ENCODE measurements at regions not wholly inside any gene's neighbourhood (a gene's known extent, or its start where the extent isn't known, plus 50 kb on each side); places are given as distances from the start of the nearest gene placed in this dataset.

DNA sequence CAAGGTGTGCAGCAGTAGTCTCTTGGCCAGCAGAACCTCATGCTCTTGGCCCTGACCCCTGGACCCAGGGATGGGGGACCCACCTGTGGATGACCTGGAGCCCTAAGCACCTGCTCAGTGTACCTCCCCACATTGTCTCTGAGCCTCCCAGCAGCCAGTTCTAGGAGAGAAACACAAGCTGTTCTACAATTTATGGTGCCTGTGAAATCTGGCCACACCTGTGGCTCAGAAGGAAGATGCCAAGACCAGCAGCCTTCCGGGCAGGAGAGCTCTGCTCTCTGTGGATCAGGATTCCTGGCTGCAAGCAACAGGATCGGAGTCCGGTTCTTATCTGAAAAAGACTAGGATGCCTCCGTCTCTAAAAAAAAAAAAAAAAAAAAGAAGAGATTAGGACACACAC, 103.6 kb upstream of the ANO1 start:
- DNase-seq (ENCODE audit: low spot score): no peak

DNA sequence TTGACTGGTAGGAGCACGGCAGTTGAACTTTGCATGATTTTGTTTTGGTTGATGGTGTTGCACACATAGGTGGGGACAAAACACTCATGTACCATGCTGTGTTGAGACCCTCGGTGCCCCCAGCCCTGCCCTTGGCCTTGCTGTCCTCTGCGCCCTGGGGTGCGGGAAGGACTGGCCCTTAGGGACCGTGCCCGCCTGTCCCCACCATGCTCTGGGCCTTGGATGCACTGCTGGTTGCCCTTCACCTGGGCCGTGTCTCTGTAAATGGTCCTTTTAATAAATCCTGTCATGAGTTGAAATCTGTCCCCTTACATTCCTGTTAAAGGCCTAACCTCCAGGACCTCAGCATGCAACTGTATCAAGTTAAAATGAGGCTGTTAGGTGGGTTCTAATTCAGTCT, 102.3 kb upstream of the ANO1 start:
- DNase-seq (ENCODE audit: low spot score): no peak

DNA sequence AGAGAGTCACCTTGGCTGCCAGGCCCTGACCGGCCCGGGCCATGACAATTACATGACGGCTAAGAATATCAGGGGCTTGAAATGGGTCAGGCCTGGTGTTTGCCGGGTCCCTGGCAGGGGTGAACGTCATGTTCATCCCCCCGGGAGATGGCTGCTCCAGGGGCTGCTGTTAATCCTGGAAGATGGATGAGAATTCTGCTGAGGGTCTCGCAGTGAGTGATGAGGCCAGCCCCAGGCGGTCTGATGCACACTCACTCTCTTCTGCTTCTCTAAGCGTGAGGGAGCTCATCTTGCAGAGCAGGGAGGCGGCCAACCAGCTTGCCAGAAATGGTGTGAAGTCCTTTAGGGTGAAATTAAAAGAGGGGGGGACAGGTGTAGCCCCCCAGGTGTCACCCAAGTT, 101.3 kb upstream of the ANO1 start:
- DNase-seq (ENCODE audit: low spot score): no peak

DNA sequence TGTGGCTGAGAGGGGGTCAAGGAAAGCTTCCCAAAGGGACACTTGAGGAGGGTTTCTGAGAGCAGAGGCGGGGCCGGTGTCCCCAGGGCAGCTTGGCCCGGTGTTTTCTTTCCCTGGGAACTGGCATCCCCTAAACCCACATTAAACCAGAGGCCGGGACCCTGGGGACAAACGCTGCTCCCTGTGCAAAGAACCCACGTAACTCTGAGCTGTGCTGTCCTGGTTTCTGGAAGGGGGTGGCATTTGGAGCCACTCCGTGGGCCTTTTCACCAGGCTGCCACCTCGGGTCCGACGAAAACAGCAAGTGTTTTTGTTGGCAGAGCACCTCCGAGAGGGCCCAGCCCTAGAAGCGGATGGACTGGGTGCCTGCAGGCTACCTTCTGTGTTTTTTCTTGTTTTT, 100.2 kb upstream of the ANO1 start:
- no peak for DNase-seq (ENCODE audit: low spot score)

GRCh38 chr11:69978841-69979614, 99.1 kb upstream of the ANO1 start:
- DNase-seq (ENCODE audit: low spot score): no peak

DNA sequence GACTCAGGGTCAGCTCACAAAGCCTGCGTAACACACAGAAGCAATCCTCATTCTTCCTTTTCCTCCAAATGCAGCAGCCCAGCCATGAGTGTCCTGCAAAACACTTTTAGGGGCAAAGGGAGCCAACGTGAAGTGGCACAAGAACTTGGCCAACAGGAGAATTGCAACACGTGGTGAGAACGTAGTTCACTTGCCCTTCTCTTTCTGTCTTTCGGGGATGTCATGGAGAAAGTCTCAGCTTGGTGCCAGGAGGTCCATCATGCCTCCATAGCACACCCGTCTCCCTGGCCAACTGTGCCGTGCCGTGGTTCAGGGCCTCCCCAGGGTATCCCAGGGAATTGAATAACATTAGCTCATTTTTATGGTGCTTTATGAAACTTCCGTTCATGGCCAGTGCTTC, 98.5 kb upstream of the ANO1 start:
- no peak for DNase-seq (ENCODE audit: low spot score)

DNA sequence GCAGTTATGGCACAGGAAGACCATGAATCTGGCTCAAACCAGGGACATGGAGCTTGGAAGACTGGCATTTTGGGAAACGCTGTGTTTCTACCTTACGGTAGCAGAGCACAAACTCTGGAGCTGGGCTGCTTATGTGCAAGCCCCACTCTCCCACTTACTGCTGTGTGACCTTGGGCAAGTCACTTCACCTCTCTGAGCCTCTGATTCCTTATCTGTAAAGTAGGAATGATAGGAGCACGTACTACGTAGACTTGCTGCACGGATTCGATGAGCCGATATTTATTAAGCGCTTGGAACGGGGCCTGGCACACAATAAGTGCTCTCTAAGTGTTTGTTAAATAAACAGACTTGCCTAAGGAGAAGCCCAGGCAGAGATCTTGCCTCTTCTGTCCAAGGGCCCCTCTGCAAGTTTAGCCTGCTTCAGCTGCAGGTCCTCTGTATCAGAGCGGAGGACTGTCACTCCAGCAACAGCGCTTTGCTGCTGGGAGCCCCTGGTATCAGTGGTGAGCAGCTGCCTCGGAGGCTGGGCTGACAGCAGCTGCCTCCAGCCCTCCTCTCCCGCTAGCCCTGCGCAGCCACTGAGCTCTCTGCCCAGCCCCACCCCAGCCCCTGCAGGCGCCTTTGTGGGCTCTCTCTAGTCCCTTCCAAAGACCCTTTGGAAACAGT, 96.9 kb upstream of the ANO1 start:
- DNase-seq (ENCODE audit: low spot score): no peak

GRCh38 chr11:69982690-69983570, 95.2 kb upstream of the ANO1 start:
- DNase-seq (ENCODE audit: low spot score): no peak

DNA sequence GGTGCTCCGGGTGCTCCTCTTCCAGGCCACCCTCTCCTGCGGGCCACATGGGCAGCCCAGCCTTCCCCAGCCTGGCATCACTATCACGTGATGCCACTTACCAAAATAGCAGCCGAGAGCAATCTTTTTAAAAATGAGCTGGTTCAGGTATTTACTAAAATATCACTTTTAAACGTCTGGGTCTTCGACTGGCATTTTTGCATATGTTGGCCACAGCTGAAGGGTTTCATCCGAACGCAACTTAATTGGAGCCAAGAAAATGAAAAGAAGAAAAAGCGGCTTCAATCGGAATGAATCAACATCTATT, 94.6 kb upstream of the ANO1 start:
- DNase-seq (ENCODE audit: low spot score): no peak

DNA sequence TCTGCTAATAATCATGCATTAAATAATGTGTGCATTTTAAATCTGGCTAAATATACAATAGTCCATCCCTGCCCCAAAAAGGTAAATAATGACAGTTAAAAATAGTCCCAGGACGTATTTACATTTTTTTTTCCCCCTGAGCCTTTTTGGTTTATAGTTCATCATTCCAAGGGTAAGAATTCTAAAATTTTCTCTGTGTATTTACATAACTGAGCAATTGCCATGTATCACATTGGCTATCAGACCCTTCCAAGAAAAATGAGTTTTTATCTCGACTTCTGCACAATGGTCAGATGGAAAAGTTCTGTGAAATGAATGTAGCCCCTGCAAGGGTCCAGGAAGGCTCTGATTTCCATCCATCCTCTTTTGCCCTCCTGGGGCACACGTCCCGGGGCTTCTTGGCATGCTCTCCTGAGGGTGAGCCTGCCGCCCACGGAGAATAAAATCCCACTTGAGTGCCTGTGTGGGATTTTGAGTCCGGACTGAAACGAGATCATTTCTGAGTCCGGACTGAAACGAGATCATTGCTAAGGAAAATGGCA, 94.1 kb upstream of the ANO1 start:
- no peak for DNase-seq (ENCODE audit: low spot score)

DNA sequence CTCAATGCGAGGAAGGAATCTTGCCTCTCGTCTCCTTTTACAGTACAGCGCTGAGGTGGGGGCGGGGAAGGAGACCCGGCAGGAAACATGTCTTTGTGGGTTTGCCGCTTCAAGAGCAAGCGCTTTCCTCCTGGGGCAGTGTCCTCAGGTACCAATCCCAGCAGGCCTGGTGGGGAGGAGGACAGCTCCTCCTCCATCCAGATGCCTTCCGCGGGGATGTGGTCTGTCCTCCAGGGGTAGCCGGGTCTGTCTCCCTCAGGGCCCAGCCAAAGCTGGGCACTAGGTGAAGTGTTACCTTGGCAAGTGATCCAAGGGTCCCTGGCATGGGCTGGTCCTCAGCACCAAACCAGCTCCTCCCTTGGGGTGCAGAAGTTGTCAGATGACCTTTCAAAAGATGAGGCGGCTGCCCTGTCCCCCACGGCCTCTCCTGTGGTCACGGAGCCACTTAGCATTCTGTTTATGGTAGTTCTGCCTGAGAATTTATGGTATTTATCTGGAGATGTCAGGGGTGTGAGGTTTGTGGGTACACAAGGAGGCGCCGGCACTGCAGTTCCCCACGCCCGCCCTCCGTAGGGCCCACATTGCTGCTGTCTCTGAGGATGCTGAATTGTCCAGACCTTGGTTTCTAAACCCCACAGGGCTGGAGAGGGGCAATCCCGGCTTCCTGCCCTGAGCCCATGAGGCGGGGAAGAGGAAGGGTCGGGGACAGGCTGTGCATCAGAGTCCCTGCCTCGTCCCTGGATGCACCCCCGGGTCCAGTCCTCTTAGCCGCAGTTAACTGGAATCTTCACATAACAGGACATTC, 93.5 kb upstream of the ANO1 start:
- no peak for DNase-seq (ENCODE audit: low spot score)

DNA sequence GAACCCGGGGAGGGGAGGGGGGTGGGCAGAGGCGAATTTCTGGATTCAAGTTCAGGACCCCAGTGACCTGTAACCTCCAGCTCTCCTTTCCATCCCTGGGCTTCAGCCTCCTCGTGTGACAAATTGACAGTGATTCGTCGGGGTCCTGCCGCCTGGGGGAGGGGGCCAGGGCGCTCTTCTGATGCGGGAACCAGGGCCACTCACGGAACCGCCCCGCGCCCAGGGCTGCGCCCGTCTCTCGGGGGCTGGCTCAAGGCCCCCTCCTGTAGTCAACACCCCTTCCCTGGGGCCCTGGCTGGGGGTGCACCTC, 92.8 kb upstream of the ANO1 start:
- DNase-seq (ENCODE audit: low spot score): no peak

GRCh38 chr11:69985641-69986439, 92.3 kb upstream of the ANO1 start:
- no peak for DNase-seq (ENCODE audit: low spot score)

DNA sequence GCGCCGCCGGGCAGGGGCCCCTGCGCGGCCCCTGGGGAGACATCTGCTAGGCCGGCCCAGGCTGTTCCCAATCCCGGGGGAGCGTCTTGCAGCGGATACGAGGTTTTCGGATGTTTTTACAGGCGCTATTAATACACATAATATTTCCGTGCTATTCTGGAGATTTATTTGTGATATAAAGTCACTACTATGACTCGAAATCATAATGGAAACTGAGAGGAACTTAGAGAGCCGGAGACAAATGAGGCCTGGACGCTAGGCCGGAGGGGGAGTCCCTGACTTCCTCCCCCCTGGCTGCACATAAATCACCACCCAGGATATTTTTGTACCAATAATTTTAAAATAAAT, 91.7 kb upstream of the ANO1 start:
- no peak for DNase-seq (ENCODE audit: low spot score)

GRCh38 chr11:69986830-69987229, 91.3 kb upstream of the ANO1 start:
- no peak for DNase-seq (ENCODE audit: low spot score)

DNA sequence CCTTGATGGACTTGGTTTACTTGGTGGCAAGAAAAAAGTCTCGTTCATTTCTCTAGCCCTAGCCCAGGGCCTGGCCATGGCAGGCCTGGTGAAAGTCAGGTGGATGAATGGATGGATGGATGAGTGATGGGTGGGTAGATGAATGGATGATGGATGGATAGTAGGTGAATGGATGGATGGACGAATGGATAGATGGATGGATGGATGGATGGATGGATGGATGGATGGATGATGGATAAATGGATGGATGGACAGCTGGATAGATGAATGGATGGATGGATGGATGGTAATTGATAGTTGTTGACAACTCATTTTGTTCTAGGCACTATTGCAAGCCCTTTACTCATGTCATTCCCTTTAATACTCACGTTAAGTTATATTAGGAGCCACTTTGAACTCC, 86.1 kb upstream of the ANO1 start:
- DNase-seq (ENCODE audit: low spot score): no peak

GRCh38 chr11:69992943-69993694, 85.0 kb upstream of the ANO1 start:
- no peak for DNase-seq (ENCODE audit: low spot score)

DNA sequence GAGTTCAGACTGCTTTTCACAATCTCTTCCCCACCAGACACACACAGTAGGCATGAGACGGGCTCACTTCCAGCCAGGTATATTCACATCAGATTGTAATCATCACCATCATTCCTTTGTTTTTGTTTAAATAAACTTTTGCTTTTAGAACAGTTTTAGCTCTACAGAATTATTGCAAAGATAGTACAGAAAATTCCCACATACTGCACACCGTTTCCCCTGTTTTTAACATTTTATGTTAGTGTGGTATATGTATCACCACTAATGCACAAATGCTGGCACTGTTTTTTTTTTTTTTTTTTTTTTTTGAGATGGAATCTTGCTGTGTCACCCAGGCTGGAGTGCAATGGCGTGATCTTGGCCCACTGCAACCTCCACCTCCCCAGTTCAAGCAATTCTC, 83.3 kb upstream of the ANO1 start:
- no peak for DNase-seq (ENCODE audit: low spot score)

- DNase-seq (ENCODE audit: low spot score): no peak
Measured at GRCh38 chr11:69995697-69996096, 82.4 kb upstream of the ANO1 start.

GRCh38 chr11:69996451-69996850, 81.7 kb upstream of the ANO1 start:
- no peak for DNase-seq (ENCODE audit: low spot score)

- no peak for DNase-seq (ENCODE audit: low spot score)
Measured at GRCh38 chr11:69997352-69997751, 80.8 kb upstream of the ANO1 start.

Measured in D341Med (cell line).